Stimulated activated CD4-positive, alpha-beta T cell treated with anti-CD3 and anti-CD28 coated beads, Interleukin-12 subunit alpha, Interleukin-12 subunit beta, amount 100 ng/mL, for 4 hours (primary cell): ENCODE measurements at regions not wholly inside any gene's neighbourhood (a gene's known extent, or its start where the extent isn't known, plus 50 kb on each side); places are given as distances from the start of the nearest gene placed in this dataset.

Experiments used
- DNase-seq: peaks from one replicate; pipeline ENCODE4 v3.0.0-alpha.2; 2020

DNA sequence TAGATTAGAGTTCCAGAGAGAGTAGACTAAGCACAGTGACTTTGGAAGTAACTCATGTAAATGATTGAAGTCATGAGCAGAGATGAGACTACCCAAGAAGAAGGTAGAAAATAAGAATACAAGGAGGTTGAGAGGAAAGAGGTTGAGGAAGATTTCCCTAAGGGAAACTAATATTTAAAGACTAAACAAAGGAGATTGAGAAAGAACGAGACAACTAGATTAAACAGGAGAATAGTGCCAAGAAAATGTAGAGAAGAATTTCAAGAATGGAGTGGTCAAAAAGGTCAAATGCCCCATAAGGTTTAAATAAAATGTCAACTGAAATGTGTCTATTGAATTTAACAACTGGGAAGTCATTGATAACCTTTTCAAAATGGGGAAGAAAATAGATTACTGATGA, 59.0 kb downstream of the RPS29 start:
- no peak for DNase-seq

DNA sequence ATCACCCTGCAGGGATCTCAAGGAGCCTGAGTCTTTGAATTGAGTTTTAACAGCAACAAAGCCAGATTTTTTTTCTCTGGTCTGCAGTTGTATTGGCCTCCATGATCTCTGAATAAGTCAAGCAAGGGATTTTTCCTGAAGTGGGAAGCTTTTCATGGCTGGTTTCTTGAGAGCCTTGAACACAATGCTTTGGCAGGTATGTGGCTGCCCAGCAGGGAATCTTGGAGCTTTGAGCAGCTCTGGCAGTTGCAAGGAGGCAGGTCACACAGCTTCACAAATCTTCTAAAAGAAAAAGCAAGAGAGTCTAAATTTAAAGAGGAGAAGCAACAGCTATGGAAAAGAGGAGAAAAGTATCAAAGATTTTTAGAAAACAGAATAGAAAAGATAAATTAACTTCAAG, 60.1 kb downstream of the RPS29 start:
- DNase-seq: no peak

DNA sequence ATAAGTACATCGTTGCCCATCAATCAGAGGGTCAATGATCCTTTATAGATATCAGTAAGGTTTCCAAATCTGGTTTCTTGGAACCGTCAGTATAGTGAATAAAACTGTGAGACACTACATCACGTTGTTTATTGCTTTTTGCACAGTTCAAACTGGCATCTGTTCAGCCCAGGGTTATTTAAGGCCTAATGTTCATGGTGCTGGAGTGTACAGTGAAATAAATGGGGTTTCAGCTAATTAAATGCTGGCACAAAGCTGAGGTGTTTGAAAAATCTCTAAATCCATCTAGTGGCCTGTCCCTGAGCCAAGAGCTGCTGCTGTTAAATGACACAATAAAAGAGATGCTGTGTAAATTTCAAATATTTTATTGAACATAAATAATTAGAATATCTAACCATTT, 69.9 kb downstream of the RPS29 start:
- no peak for DNase-seq

DNA sequence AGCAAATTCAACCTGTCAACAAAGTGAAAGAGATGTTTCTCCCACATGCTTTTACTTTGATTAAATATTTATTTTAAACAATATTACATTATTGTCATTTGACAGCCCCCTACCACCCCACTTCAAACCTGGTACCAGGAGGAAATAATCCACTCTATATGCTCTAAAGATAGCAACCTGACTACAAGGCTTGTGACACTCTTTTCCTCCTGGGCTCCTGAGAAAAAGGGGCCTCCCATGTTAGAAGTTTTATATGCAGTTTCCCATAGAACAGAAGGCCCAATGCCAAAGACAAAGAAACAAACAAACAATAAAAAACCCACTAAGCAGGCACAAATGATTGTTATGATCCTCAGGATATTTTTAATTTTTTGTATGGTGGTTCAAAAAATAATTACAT, 73.6 kb downstream of the RPS29 start:
- no peak for DNase-seq

DNA sequence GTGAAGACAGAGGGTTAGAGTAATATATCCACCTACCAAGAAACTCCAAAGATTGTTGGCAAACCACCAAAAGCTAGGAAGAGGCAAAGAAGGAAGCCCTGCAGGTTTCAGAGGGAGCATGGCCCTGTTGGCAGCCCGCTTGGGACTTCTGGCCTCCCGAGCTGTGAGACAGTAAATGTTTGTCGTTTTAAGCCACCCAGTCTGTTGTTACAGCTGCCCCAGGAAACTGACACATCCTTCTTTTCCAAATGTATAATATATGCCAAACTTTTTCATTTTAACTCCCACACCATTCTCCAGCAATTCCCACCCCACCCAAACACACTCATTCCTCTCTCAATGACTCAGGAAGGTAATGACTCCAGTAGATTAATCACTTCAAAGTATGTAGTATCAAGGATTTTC, 74.0 kb downstream of the RPS29 start:
- no peak for DNase-seq

DNA sequence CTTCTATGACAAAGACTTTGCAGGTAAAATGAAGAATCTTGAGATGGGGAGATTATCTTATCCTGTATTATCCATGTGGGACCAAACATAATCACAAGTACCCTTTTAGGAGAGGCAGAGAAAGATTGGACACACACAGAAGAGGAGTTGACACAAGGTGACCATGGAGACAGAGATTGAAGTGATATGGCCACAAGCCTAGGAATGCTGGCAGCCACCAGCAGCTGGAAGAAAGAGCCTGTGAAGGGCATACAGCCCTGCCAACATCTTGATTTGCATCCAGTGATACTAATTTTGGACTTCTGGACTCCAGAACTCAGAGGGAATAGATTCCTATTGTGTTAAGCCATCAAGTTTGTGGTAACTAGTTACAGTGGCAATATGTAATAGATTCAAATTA, 78.1 kb downstream of the RPS29 start:
- DNase-seq: no peak

DNA sequence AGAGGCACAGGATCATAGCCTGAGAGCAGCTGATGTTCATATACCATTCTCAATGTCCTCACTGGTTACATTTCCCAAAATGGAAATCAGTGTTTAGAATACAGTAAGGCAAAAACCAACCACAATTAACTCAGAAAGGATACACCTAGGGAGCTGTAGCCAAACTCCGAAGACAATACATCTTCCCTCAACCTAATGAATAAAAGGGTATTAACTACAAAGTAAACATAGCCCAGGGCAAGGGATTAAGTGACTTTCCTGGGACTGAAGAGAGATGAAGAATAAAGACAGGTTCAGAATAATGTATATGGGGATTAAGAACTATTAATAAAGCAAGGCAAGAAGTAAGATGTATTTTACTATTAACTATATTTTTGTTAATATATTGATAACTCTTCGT, 79.5 kb downstream of the RPS29 start:
- DNase-seq: no peak

DNA sequence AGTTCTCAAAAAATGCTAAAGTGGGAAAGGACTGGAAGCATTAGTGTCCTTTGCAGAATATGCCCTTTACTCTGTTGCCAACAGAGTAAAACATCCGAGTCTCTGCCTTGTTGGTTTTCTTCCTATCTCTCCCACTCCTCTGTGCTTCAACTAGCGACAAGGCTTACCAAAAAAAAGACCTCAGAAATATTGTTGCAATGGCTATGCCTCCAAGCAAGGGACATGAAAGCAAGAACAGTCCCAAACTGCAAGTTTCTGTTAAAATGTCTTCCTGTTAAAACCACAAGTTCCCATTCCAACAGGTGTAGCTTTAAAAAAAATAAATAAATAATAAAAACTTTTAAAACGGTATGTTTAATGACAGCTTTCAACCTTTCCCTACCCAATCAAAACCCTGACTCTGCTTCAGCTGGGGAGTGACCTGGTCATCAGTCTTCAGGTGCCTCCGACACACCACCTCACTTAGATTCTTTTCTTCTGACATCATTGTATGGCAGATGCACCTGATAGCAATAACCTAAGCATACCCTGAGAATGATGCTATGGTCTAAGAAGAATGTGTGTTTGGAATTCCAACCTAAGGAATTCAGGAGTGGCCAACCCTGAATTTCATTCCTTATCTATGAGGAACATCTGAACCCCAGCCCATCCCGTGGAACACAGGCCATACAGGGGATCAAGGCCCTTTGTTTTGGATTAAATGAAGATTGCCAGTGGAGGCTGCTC, 81.0 kb downstream of the RPS29 start:
- no peak for DNase-seq

DNA sequence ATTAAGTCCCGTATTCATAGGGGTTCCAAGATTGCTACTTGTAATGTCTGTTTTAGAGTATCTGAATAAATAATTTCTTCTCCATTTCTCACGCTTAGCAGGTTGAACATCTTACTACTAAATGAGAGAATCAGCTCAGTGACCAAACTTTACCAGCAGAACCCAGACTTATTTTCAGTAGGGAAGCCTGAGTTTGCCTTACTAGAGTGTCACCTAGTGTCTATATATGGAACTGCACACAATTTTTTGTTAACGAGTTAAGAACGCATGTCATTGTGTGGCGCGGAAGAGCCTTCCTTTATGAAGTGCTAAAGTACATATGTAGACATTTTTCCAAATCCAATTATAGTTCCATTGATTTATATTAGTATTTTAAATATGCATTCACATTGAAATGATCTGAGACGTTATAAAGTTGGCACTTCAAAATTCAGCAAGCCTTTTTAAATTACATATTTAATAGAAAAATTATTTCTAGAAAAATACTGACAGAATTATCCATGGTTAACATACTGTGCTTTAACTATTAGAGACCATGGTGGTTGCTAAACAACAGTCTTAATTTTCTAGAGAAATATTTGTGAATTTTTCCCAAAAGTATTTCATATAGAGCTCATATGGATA, 88.3 kb downstream of the RPS29 start:
- no peak for DNase-seq

DNA sequence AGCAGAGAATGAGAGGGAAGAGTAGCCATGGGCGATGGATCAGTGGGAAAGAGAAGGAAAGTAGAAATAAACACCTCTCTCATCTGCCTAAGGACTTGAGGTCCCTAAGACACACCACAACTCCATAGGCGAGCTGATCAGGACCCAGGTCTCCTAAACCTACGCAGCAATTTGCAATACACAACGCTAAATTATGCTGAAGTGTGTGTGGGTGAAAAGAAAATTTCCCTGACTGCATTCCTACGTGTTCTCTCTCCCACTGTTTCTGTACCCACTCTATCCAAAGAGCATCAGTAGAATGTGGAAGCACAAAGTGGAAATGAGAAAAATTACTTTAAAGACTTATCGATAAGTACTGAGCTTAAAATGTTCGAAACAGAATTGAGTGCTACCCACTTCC, 88.9 kb downstream of the RPS29 start:
- DNase-seq: no peak

DNA sequence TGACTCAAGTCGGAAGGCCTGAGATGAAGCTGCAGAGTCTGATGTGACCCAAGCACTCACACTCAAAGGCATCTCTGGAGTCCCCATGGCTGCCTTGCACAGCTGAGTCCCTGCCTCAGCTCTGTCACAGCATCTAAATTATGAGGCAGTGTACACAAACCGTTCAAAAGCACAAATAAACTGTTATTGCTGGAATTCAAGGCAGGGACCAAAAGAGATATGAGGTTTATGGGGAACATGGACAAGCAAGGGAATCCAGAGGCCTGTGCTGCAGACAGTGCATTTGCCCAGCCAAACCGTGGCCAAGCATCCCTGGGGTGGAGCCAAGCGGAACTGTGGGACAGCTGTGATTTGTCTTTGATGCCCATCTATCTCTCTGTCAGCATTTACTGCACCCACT, 91.3 kb downstream of the RPS29 start:
- DNase-seq: no peak

DNA sequence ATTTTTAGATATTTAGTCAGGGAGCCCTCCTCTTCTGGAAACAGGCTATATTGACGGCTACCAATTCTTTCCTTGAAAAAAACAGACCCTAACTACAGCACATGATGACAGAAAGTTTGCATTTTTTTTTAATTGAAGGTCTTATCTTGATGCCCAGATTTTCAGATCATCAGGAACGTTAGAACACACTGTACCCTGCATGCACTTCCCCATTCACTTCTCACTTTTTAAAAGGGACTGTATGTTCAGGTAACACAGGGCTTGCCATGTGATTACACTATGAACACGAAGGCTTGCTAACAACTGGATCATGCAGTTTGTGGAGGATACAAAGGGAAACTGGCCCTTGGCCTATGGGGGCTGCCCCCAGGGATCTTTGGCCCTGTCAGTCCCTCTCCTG, 92.6 kb downstream of the RPS29 start:
- DNase-seq: no peak

DNA sequence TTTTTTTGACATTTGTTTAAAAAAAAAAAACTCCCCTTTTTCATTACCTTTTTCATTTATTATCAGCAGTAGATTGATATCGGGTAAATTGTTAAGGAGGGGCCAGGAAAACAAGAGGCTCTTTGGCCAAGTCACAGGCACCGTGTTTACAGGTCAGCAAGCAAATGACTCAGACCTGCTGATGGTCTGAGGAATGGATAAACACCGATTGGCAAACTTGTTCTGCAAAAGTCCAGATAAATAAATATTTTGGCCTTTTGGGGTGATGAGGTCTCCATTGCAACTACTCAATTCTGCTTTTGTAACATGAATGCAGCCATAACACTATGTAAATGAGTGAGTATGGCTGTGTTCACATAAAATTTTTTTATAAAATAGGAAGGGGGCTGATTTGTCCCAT, 94.0 kb downstream of the RPS29 start:
- no peak for DNase-seq

DNA sequence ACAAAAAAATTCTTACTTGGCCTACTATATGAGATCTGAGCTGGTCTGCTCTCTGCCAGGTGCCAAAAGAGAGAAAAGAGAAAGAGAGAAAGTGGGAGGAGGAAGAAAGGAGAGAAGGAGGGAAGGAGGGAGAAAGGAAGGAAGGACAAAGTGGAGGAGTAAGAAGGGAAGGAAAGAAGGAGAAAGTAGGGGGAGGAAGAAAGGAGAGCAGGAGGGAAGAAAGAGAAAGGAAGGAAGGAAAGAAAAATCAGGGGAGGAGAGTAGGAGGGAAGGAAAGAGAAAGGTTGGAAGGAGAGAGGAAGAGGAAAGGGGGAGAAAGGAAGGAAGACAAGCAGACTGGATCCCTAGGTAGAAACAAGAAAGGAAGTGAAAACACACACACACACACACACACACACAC, 96.8 kb downstream of the RPS29 start:
- DNase-seq: no peak

DNA sequence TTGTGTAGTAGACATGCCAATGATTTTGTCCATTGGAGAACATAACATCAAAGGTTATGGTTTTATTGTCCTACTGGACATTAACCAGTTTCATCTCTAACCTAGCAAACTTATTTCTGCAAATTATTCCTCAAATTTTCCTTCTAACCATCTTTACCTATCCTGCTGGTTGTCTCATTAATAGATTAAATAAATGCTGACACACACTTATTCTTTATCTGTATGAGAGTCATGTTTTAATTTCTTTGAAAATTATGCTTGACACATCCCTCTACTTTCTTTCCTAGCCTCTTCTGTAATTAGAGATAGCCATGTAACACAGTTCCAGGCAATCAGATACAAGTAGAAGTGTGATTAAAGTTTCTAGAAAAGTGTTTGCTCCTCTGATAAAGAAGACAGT, 98.9 kb downstream of the RPS29 start:
- no peak for DNase-seq

DNA sequence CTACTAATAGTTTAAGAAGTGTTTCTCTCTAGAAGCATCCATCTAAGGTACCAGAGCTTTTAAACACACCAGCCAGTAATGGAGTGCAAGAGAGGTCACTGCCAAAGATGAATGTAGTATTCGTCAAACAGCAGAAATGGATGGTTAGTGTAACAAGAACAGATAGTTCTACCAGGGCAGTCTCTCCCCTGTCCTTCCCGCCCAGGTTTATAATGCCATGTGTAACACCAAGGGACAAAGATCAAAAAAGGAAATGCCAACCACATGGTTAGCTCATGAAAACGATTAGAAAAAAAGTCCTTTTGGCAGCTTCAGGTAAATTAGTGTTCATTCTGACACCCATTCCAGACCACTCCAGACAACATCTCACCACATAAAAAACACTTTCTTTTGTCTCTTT, 100.9 kb downstream of the RPS29 start:
- DNase-seq: no peak

DNA sequence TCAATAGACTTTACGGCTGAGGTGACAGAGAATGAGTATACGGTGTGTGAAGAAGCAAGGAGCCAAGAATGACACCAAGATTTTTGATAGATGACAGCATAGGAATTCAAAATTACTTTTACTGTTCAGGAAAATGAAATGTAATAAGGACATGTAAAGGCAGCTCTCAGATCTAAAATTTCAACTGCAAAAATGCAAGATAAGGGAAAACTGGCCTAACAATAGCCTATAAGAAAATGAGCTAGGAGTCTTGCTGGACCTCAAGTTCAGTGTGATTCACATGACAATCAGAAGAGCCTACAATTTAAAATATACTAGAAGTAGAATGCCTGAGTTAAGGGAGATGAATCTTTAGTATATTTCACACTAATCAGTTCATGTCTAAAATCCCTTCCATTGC, 102.0 kb downstream of the RPS29 start:
- DNase-seq: no peak

DNA sequence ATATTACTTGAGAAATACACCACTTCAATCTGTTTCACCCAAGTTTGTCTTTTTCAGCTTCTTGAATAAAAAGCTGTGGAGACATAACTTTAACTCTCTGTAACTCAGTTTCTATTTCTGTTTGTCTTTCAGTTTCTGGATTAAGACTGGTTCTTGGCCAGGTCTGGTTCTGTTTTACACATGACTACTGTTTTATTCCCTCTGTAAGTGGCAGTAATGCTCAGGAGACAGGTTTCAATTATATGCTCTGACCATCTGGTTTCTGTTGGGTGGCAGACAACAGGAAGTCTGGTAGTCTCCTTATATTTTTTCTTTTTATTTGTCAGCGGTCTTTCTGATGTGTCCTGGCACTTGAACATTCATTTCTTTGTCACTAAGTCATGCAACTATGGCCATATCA, 102.9 kb downstream of the RPS29 start:
- no peak for DNase-seq

DNA sequence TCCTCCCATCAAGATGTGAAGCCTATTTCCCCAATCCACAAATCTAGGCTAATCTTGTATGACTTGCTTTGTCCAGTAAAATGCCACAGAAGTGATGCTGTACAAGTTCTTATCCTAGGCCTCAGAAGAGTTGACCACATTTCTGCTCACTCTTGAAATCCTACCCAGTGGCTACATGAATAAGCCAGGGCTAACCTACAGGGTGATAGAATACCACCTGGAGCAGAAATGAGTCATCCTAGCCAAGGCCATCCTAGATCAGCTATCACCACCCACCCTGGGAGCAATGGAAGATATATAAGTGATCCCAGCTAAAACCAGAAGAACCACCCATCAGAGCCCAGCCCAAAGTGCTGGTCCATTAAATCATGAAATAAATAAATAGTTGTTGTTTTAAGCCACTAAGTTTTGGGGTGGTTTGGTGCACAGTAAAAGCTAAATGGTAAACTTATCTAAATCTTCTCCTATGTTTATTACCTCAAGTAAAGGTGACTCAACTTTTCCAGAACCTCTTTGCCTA, 105.1 kb downstream of the RPS29 start:
- no peak for DNase-seq

DNA sequence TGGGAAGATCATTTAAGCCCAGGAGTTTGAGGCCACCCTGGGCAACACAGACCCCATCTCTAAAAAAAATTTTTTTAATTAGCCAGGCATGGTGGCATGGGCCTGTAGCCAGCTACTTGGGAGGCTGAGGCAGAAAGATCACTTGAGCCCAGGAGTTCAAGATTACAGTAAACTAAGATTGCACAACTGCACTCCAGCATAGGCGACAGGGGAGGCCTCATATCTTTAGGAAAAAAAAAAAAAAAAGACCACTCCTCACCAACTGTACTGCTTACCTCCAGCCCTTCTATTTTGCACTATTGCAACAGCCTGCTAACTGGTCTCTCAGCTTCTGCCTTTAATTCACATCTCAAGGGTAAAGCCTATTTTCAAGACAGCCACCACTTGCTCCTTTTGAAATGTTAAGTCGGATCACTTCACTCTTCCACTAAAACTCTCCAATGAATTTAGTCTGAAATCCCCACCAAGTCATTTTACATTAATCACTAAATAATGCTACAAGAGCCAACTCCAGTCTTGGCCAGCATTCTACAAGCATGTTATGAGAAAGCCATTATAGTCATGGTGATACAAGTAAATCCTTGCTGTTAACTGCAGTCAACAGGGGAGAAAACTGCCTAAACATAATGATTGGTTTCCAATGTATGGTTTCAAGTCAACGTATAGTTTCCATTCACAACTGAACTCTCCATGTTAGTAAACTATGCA, 106.0 kb downstream of the RPS29 start:
- no peak for DNase-seq

DNA sequence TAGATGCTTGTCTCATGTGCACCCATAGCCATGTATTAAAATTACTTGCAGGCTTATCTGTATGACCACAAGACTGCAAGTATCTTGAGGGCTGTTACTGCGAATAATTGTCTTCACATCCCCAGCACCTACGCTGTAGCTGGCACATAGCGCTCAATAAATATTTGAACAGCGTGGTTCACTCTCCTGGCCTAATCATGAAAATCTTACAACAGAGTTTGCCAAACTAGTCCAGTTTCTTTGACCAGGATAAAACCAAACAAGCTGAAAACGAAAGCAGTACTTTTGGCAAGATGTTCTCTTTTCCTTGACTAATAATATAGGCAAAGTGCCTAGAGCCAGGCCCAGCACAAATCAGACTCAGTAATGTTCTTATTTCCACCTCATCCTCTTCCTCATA, 106.7 kb downstream of the RPS29 start:
- no peak for DNase-seq

DNA sequence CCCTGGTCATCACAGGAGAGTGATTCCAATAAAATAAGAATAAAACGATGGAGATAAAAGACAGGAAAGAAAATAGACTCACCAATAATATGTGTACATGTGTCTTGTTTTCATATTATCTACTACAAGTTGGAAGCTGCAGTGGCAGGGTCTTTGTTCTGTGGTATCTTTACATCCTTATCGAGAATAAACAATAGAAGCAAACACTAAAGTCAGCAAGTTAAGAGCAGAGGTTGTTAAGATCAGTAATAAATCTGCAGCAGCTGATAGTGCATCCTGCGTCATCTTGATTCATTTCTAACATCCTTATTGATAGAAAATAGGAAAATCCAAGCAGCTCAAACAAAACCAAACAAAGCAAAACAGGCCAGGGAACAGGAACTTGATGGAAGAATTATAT, 107.4 kb downstream of the RPS29 start:
- no peak for DNase-seq

DNA sequence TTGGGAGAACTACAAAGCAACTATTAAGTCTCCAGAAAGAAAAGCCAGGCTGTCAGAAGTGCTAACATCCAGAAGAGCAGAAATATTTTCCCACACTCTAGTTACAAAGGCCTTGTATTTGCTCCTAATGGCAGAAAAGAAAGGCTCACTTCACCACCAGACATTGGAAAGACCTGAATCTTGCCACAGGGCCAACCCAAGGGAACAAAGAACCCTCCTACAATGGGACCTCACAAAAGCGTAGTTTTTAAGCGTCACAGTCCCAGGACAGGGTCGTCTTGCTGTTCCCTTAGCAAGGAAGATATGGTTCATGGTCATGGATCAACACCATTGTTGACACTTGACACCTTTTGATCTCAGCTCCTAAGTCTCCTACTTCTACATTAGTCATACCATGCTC, 119.1 kb downstream of the RPS29 start:
- no peak for DNase-seq

DNA sequence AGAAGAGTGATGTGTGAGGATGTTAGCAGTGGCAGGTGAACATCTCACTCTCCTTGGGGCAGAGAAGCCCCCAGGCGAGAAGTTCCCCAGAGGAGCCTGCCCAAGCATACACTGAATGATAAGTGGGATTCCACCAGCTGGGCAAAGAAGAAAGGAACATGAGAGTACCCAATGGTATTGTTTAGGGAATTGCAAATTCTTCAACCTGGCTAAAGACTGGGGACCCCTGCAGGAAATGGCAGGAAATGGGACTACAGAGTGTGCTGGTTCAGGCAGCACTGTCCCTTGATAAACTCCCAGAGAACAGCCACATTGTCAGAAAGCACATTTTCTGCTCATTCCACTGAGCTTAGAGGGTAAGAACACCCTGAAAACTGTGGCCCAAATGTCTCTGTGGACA, 121.3 kb downstream of the RPS29 start:
- DNase-seq: no peak
